ENCODE measurements at regions not wholly inside any gene's neighbourhood (a gene's known extent, or its start where the extent isn't known, plus 50 kb on each side); places are given as distances from the start of the nearest gene placed in this dataset.

DNA sequence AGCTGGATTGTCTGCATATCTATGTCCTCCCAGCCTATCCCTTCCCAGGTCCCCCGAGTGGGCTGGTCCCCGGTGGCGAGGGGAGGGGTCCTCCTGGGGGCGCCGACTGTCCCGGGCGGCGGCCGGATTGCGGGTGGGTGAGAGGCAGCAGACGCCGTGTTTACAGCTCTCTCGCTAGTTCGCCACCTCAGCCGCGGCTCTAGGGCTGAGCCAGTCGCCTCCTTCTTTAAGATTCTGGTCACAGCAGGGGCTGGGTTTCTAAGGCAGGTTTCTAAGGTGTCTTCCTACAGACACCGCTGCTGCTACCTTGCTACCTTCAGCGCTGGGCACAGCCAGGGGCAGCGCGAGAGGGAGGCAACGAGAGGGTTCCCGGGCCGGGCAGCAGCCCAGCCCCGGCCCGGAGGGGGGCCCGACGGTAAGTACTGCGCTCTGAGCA, 57.2 kb downstream of the FRMPD3 start:
- H3K9me3 ChIP-seq (ENCODE audit: low read depth): no peaks in the 10 kb centered on the region
- H3K27ac ChIP-seq: no peak overlapping the region
- Mint-ChIP-seq H3K9me3 (peaks cover 19% of the 10 kb centered on the region), H3K27ac (no peak overlapping the region), H3K27me3 (ENCODE audit: insufficient read depth, low read depth) (peaks cover 9% of the 10 kb centered on the region), H3K4me1 (peaks cover 38% of the 10 kb centered on the region), H3K36me3 (no peaks in the 10 kb centered on the region), H3K4me3 (no peak overlapping the region)
- H3K79me2 ChIP-seq (ENCODE audit: low read depth): no peaks in the 10 kb centered on the region
- peak overlapping the region; percentile 39 for H3K4me3 ChIP-seq
- no peaks in the 10 kb centered on the region for H4K20me1 ChIP-seq (ENCODE audit: low read depth)
- H3K9ac ChIP-seq: no peak overlapping the region
- peaks cover 3% of the 10 kb centered on the region for H3K4me1 ChIP-seq
- H3F3A ChIP-seq (ENCODE audit: low read depth): no peaks in the 10 kb centered on the region
- peaks cover 47% of the 10 kb centered on the region for H3K27me3 ChIP-seq
- TF ChIP-seq CTCF (IDR thresholded peaks at IDR 0.05) (no peak), EZH2 (IDR thresholded peaks at IDR 0.05) (peak; percentile 60), EZH2phosphoT487 (IDR thresholded peaks at IDR 0.05) (no peak)
- H3K36me3 ChIP-seq: no peaks in the 10 kb centered on the region
- no peak for DNase-seq (ENCODE audit: low spot score)
- peak overlapping the region; percentile 71 for H3K4me2 ChIP-seq
- H2AFZ ChIP-seq (replicated peaks): peak overlapping the region; percentile 17

GRCh38 chrX:107507093-107507743, 57.8 kb downstream of the FRMPD3 start:
- H3K9me3 Mint-ChIP-seq: peaks cover 19% of the 10 kb centered on the region
- Histone ChIP-seq H3K4me3 (peak overlapping the region; percentile 39), H2AFZ (replicated peaks) (peak overlapping the region; percentile 17), H3F3A (ENCODE audit: low read depth) (no peaks in the 10 kb centered on the region), H3K9me3 (ENCODE audit: low read depth) (no peaks in the 10 kb centered on the region), H3K9ac (no peak overlapping the region), H3K79me2 (ENCODE audit: low read depth) (no peaks in the 10 kb centered on the region), H3K27me3 (peaks cover 47% of the 10 kb centered on the region), H3K4me2 (peak overlapping the region; percentile 71), H3K36me3 (no peaks in the 10 kb centered on the region), H4K20me1 (ENCODE audit: low read depth) (no peaks in the 10 kb centered on the region), H3K4me1 (no peaks in the 10 kb centered on the region), H3K27ac (no peak overlapping the region)
- peaks cover 9% of the 10 kb centered on the region for H3K27me3 Mint-ChIP-seq (ENCODE audit: insufficient read depth, low read depth)
- no peaks in the 10 kb centered on the region for H3K36me3 Mint-ChIP-seq
- no peak for DNase-seq (ENCODE audit: low spot score)
- H3K27ac Mint-ChIP-seq: no peak overlapping the region
- TF ChIP-seq CTCF (IDR thresholded peaks at IDR 0.05) (no peak), EZH2phosphoT487 (IDR thresholded peaks at IDR 0.05) (peak; percentile 36), EZH2 (IDR thresholded peaks at IDR 0.05) (peak; percentile 65)
- peak overlapping the region; percentile 20 for H3K4me3 Mint-ChIP-seq
- H3K4me1 Mint-ChIP-seq: peaks cover 35% of the 10 kb centered on the region

DNA sequence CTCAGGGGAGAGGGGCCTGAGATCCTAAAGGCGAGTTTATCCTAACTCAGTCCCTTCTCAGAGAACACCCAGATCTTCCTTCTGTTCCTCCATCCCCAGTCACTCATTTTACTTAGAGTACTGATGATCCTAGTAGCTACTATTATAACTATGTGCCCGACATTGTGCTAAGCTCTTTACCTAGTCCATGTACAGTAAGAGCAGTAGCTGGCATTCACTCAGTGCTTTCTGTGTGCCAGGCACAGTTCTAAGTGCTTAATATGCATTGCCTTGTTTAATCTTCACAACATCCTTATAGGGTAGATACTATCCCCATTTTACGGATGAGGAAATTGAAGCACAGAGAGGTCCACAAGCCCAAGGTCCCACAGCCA, 58.3 kb downstream of the FRMPD3 start:
- Histone ChIP-seq H3K4me2 (no peak overlapping the region), H3K4me3 (no peak overlapping the region), H4K20me1 (ENCODE audit: low read depth) (no peaks in the 10 kb centered on the region), H2AFZ (replicated peaks) (no peak overlapping the region), H3K36me3 (no peaks in the 10 kb centered on the region), H3K27ac (no peak overlapping the region), H3F3A (ENCODE audit: low read depth) (no peaks in the 10 kb centered on the region), H3K27me3 (peaks cover 47% of the 10 kb centered on the region), H3K79me2 (ENCODE audit: low read depth) (no peaks in the 10 kb centered on the region), H3K4me1 (no peaks in the 10 kb centered on the region), H3K9me3 (ENCODE audit: low read depth) (no peaks in the 10 kb centered on the region), H3K9ac (no peak overlapping the region)
- DNase-seq (ENCODE audit: low spot score): no peak
- Mint-ChIP-seq H3K4me3 (no peak overlapping the region), H3K27ac (no peak overlapping the region), H3K27me3 (ENCODE audit: insufficient read depth, low read depth) (peaks cover 9% of the 10 kb centered on the region), H3K9me3 (peaks cover 19% of the 10 kb centered on the region), H3K4me1 (peaks cover 30% of the 10 kb centered on the region), H3K36me3 (no peaks in the 10 kb centered on the region)
- TF ChIP-seq CTCF (IDR thresholded peaks at IDR 0.05) (no peak), EZH2 (IDR thresholded peaks at IDR 0.05) (no peak)
